ENCODE measurements at regions not wholly inside any gene's neighbourhood (a gene's known extent, or its start where the extent isn't known, plus 50 kb on each side); places are given as distances from the start of the nearest gene placed in this dataset.

GRCh38 chr20:51185861-51186260 lies 163.0 kb upstream of the KCNG1 start:
- no peaks in the 10 kb centered on the region for H3K79me2 ChIP-seq (ENCODE audit: low read length)
- H2AFZ ChIP-seq (ENCODE audit: low read depth, low read length): no peak overlapping the region
- no peaks in the 10 kb centered on the region for H3K36me3 ChIP-seq (replicated peaks; ENCODE audit: low read depth, low read length)
- peaks cover 49% of the 10 kb centered on the region for H3K27me3 ChIP-seq (ENCODE audit: low read depth, low read length)
- H3K9me3 ChIP-seq (ENCODE audit: insufficient read depth, low read length): no peaks in the 10 kb centered on the region
- H3K4me3 ChIP-seq (ENCODE audit: low read length): no peak overlapping the region
- no peak overlapping the region for H3K9ac ChIP-seq (ENCODE audit: low read length)
- TF ChIP-seq EZH2phosphoT487 (IDR thresholded peaks at IDR 0.05; ENCODE audit: low read depth) (no peak), CTCF (IDR thresholded peaks at IDR 0.05; ENCODE audit: low read depth, low read length) (no peak)
- H3K4me2 ChIP-seq (ENCODE audit: low read length): no peak overlapping the region
- no peaks in the 10 kb centered on the region for H3K4me1 ChIP-seq (ENCODE audit: low read length)
- H3K27ac ChIP-seq (ENCODE audit: low read length): no peak overlapping the region
- no peaks in the 10 kb centered on the region for H4K20me1 ChIP-seq (ENCODE audit: insufficient read depth, low read length)

- Histone ChIP-seq H4K20me1 (ENCODE audit: insufficient read depth, low read length) (no peaks in the 10 kb centered on the region), H3K4me2 (ENCODE audit: low read length) (no peak overlapping the region), H3K79me2 (ENCODE audit: low read length) (no peaks in the 10 kb centered on the region), H3K4me1 (ENCODE audit: low read length) (no peaks in the 10 kb centered on the region), H3K4me3 (ENCODE audit: low read length) (no peak overlapping the region), H3K36me3 (replicated peaks; ENCODE audit: low read depth, low read length) (no peaks in the 10 kb centered on the region), H3K27ac (ENCODE audit: low read length) (no peak overlapping the region), H3K9me3 (ENCODE audit: insufficient read depth, low read length) (no peaks in the 10 kb centered on the region), H3K27me3 (ENCODE audit: low read depth, low read length) (peaks cover 52% of the 10 kb centered on the region), H3K9ac (ENCODE audit: low read length) (no peak overlapping the region), H2AFZ (ENCODE audit: low read depth, low read length) (no peak overlapping the region)
- TF ChIP-seq CTCF (IDR thresholded peaks at IDR 0.05; ENCODE audit: low read depth, low read length) (no peak), EZH2phosphoT487 (IDR thresholded peaks at IDR 0.05; ENCODE audit: low read depth) (no peak)
These were observed 162.4 kb upstream of the KCNG1 start for GRCh38 chr20:51185277-51185676.

GRCh38 chr20:51184289-51184688 lies 161.4 kb upstream of the KCNG1 start:
- no peaks in the 10 kb centered on the region for H3K4me1 ChIP-seq (ENCODE audit: low read length)
- H3K27ac ChIP-seq (ENCODE audit: low read length): no peak overlapping the region
- no peak overlapping the region for H3K4me3 ChIP-seq (ENCODE audit: low read length)
- H3K79me2 ChIP-seq (ENCODE audit: low read length): no peaks in the 10 kb centered on the region
- no peaks in the 10 kb centered on the region for H4K20me1 ChIP-seq (ENCODE audit: insufficient read depth, low read length)
- H3K4me2 ChIP-seq (ENCODE audit: low read length): no peak overlapping the region
- H3K9ac ChIP-seq (ENCODE audit: low read length): no peak overlapping the region
- H2AFZ ChIP-seq (ENCODE audit: low read depth, low read length): no peak overlapping the region
- TF ChIP-seq CTCF (IDR thresholded peaks at IDR 0.05; ENCODE audit: low read depth, low read length) (no peak), EZH2phosphoT487 (IDR thresholded peaks at IDR 0.05; ENCODE audit: low read depth) (no peak)
- H3K27me3 ChIP-seq (ENCODE audit: low read depth, low read length): peaks cover 58% of the 10 kb centered on the region
- H3K36me3 ChIP-seq (replicated peaks; ENCODE audit: low read depth, low read length): no peaks in the 10 kb centered on the region
- H3K9me3 ChIP-seq (ENCODE audit: insufficient read depth, low read length): no peaks in the 10 kb centered on the region

GRCh38 chr20:51183451-51183850 lies 160.5 kb upstream of the KCNG1 start:
- no peak overlapping the region for H2AFZ ChIP-seq (ENCODE audit: low read depth, low read length)
- no peak overlapping the region for H3K9ac ChIP-seq (ENCODE audit: low read length)
- H3K9me3 ChIP-seq (ENCODE audit: insufficient read depth, low read length): no peaks in the 10 kb centered on the region
- TF ChIP-seq EZH2phosphoT487 (IDR thresholded peaks at IDR 0.05; ENCODE audit: low read depth) (no peak), CTCF (IDR thresholded peaks at IDR 0.05; ENCODE audit: low read depth, low read length) (no peak)
- H3K4me1 ChIP-seq (ENCODE audit: low read length): no peaks in the 10 kb centered on the region
- H3K4me3 ChIP-seq (ENCODE audit: low read length): no peak overlapping the region
- H3K79me2 ChIP-seq (ENCODE audit: low read length): no peaks in the 10 kb centered on the region
- H3K27ac ChIP-seq (ENCODE audit: low read length): no peak overlapping the region
- H3K27me3 ChIP-seq (ENCODE audit: low read depth, low read length): peaks cover 65% of the 10 kb centered on the region
- H3K36me3 ChIP-seq (replicated peaks; ENCODE audit: low read depth, low read length): no peaks in the 10 kb centered on the region
- H4K20me1 ChIP-seq (ENCODE audit: insufficient read depth, low read length): no peaks in the 10 kb centered on the region
- H3K4me2 ChIP-seq (ENCODE audit: low read length): no peak overlapping the region
